GM12892 (cell line): ENCODE measurements at regions not wholly inside any gene's neighbourhood (a gene's known extent, or its start where the extent isn't known, plus 50 kb on each side); places are given as distances from the start of the nearest gene placed in this dataset.

ENCODE experiments used
- POLR2A ChIP-seq: IDR thresholded peaks from 2 replicates; pipeline ENCODE4 v1.6.1; 2011; ENCODE audit warnings: low read depth, low read length, control low read depth
- POLR2AphosphoS5 ChIP-seq: IDR thresholded peaks from 2 replicates; pipeline ENCODE4 v1.6.1; 2011; ENCODE audit warnings: low read depth, low read length, control low read depth

GRCh38 chr5:4011943-4012342 is 416.3 kb downstream of the IRX1 start:
- TF ChIP-seq POLR2AphosphoS5, result no peak
- TF ChIP-seq POLR2A, result no peak
